ENCODE measurements at regions not wholly inside any gene's neighbourhood (a gene's known extent, or its start where the extent isn't known, plus 50 kb on each side); places are given as distances from the start of the nearest gene placed in this dataset.

DNA sequence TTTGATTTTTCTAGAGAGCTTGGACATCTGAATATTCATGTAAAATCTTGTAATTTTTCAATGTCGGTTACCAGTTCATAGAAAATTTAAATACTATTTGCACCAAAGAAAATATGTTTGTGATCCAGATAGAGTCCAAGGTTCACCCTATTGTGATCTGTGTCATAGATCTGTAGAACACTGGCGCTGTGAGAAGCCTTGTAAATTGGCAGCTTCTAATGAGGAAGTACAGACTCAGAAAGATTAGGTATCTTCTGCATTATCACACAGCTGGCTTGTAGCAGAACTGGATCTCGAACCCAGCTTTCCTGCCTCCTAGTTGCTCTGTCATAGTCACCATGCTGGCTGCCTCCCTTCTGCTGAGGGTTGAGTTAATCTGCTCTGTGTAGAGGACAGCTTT is 106.5 kb upstream of the PAK3 start:
- TF ChIP-seq, protein P1, sequence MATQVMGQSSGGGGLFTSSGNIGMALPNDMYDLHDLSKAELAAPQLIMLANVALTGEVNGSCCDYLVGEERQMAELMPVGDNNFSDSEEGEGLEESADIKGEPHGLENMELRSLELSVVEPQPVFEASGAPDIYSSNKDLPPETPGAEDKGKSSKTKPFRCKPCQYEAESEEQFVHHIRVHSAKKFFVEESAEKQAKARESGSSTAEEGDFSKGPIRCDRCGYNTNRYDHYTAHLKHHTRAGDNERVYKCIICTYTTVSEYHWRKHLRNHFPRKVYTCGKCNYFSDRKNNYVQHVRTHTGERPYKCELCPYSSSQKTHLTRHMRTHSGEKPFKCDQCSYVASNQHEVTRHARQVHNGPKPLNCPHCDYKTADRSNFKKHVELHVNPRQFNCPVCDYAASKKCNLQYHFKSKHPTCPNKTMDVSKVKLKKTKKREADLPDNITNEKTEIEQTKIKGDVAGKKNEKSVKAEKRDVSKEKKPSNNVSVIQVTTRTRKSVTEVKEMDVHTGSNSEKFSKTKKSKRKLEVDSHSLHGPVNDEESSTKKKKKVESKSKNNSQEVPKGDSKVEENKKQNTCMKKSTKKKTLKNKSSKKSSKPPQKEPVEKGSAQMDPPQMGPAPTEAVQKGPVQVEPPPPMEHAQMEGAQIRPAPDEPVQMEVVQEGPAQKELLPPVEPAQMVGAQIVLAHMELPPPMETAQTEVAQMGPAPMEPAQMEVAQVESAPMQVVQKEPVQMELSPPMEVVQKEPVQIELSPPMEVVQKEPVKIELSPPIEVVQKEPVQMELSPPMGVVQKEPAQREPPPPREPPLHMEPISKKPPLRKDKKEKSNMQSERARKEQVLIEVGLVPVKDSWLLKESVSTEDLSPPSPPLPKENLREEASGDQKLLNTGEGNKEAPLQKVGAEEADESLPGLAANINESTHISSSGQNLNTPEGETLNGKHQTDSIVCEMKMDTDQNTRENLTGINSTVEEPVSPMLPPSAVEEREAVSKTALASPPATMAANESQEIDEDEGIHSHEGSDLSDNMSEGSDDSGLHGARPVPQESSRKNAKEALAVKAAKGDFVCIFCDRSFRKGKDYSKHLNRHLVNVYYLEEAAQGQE (IDR thresholded peaks at IDR 0.05; ENCODE audit: borderline replicate concordance) = no peak
- TF ChIP-seq EZH2 (IDR thresholded peaks at IDR 0.05; ENCODE audit: borderline replicate concordance, insufficient read depth, low read length, poor library complexity, severe bottlenecking) = no peak
- TF ChIP-seq, protein P2, sequence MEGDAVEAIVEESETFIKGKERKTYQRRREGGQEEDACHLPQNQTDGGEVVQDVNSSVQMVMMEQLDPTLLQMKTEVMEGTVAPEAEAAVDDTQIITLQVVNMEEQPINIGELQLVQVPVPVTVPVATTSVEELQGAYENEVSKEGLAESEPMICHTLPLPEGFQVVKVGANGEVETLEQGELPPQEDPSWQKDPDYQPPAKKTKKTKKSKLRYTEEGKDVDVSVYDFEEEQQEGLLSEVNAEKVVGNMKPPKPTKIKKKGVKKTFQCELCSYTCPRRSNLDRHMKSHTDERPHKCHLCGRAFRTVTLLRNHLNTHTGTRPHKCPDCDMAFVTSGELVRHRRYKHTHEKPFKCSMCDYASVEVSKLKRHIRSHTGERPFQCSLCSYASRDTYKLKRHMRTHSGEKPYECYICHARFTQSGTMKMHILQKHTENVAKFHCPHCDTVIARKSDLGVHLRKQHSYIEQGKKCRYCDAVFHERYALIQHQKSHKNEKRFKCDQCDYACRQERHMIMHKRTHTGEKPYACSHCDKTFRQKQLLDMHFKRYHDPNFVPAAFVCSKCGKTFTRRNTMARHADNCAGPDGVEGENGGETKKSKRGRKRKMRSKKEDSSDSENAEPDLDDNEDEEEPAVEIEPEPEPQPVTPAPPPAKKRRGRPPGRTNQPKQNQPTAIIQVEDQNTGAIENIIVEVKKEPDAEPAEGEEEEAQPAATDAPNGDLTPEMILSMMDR (IDR thresholded peaks at IDR 0.05; ENCODE audit: poor library complexity, severe bottlenecking) = no peak
- no peak for TF ChIP-seq RAD21 (conservative IDR thresholded peaks at IDR 0.05)
- TF ChIP-seq MXI1 (conservative IDR thresholded peaks at IDR 0.05; ENCODE audit: poor library complexity, severe bottlenecking) = no peak
- TF ChIP-seq POLR2AphosphoS5 (IDR thresholded peaks at IDR 0.05) = no peak
- no peak for TF ChIP-seq TAF1 (IDR thresholded peaks at IDR 0.05; ENCODE audit: low read depth)
- no peak for TF ChIP-seq EP300 (conservative IDR thresholded peaks at IDR 0.05; ENCODE audit: poor library complexity, severe bottlenecking)
- no peak for TF ChIP-seq SMC3 (conservative IDR thresholded peaks at IDR 0.05; ENCODE audit: poor library complexity)

Data from neural cell (in vitro differentiated cells).